NOMO-1 (cell line): ENCODE measurements at regions not wholly inside any gene's neighbourhood (a gene's known extent, or its start where the extent isn't known, plus 50 kb on each side); places are given as distances from the start of the nearest gene placed in this dataset.

Source experiments
- DNase-seq, 2 experiments: peaks; one replicate each; lab custom pipeline; 2025; ENCODE audit not compliant: unreplicated experiment in 2 of 2; lab: John Stamatoyannopoulos, UW

DNA sequence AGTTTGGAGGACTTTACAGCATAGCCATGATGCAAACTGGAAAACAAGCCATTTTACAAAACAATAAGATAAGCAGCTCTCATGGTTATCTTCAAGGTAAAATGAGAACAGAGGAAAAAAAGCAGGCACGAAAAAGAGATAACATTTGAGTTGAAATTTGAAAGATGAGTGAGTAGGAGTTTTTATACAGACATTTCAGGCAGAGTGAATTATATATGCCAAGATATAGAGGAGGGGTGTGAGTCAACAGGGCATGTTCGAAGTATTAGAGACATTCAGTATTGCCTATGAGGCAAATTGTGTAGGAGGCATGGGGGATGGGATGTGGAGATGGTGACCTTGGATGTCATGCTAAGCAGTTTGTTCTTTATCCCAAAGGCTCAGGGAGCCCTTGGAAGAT, 240.5 kb upstream of the MAN1A1 start:
- DNase-seq = no peak

DNA sequence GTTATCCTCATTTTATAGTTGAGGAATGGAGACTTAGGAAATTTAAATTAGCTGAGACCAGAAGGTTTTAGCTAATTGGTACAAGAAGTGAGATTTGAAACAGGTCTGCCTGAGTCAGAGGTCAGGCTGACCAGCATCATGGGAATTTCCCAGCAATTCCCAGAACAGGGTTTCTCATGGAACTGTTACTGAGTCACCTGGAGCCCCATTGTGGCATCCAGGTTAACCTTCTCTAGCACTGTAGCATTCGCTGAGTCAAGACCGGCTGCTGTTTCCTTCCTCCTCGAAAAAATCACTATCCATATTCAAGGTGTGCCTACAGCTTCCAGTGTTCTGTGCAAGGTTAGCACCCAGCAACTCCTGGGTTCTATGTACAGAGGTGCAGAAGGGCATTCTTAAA, 238.0 kb upstream of the MAN1A1 start:
- no peak for DNase-seq

DNA sequence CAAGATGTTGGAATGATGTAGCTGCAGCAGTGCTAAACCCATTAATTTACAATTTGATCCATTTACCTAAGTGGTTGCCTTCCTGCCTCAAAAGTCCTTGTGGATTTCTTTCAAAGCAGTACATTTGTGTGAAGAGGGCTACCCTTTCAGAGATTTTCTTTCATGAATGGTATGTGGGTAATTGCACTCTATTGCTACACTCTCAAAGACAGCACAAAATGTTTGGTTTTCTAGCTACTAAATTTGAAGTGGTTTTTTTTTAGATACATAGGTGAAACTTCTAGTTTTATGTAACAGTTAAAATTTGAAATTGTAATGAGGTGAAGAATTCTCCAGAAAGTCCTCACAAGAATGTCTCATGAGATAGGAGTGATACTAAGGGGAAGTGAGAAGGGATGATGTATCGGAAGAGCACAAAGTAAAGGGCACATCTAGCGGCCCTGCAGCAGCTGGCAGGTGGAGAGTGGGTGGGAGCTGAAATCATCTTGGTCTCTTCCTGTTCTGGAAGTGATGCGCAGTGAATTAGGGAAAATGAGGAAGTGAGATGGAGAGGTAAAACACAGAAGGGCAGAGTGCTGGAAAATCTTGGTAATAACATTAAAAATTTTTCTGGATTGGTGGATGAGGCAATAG, 236.8 kb upstream of the MAN1A1 start:
- DNase-seq = no peak

DNA sequence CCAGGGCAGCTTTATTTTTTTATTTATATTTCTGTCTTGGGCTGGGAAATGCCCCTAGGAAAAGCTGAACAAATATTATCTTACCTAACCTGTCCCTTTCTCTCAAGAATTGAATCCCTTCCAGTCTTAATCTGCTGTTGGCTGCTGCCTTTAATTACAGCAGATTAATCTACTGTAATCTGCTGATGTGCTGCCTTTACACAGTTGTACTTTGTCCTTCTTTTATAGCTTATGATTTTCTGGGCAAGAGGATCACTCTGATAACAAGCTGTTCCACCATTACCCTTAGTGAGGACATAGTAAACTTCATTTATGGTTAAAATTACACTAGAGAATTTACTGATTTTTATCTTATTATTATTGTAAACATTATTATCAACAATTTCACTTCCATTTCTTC, 234.5 kb upstream of the MAN1A1 start:
- DNase-seq = no peak

DNA sequence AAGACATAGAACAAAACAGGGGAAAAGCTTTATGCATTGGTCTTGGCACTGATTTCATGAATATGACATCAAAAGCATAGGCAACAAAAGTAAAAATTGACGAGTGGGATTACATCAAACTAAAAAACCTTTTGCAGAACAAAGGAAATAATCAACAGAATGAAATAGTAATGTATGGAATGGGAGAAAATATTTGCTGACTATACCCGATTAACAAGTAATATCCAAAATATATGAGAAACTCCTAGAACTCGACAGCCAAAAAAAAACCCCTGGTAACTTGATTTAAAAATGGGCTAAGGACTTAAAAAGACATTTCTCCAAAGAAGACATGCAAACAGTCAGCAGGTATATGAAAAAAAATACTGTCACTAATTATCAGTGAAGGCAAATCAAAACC, 231.7 kb upstream of the MAN1A1 start:
- no peak for DNase-seq

DNA sequence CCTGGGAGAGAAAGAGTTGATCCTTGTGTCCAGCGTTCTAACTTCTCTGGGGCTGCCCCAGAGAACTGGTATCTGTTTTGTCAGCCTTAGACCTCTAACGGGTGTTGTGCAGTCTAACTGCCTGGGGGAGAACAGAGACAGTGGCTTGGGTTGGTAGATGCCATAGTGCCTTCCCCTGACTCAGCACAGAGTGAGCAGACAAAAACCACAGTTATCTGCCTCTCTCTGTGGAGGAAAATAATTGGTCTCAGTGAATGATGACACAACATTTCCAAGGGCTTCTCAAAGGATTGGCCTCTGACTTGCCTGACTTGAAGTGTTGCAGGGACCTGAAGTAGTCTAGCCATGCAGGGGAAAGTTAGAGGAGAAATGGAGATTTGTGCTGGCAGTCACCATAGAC, 226.2 kb upstream of the MAN1A1 start:
- DNase-seq = no peak

DNA sequence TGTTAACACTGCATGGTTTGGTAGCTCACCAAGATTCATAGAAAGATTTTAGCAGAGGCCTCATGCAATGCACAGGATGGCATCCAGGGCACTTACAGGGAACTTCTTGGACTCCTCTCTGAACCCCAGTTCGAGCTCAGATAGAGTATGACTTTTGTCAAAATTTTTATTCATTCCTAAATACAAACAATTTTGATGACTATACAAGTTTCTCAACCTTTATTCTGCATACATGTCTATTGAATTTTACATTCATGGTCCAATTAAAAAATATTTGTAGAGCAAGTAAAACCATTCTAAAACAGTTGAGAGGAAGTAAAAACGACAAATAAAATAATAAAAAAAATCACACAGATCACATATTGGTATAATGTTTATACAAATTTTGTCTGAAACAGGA, 219.0 kb upstream of the MAN1A1 start:
- DNase-seq = no peak

DNA sequence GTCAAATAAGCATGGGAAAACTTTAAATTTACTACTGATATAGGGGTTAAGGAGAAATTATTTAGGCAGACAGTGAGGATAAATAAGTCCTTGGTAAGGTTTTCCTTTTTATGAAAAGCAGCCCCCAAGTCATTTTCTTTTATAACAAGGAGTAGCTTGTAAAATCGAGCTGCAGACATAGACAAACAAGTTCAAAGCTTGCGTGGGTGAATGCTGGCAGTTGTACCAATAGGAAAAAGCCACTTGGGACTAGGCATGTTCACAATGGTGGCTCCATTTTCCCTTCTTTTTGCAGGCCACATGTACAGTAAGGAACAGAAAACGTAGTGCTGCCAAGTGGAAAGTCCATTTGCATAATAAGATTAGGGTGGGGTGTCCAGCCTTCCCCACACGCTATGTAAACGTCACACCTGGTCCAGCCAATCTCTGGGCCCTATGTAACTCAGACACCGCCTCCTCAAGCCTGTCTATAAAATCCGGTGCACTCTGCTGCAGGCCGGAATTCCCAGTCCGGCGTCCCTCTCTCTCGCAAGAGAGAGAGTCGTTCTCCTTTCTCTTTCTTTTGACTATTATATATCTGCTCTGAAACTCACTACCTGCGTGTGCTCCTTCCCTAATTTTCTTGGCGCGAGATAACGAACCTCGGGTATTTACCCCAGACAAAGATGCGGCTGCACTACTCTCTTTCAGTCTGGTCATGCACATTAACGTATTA, 217.1 kb upstream of the MAN1A1 start:
- DNase-seq = no peak

DNA sequence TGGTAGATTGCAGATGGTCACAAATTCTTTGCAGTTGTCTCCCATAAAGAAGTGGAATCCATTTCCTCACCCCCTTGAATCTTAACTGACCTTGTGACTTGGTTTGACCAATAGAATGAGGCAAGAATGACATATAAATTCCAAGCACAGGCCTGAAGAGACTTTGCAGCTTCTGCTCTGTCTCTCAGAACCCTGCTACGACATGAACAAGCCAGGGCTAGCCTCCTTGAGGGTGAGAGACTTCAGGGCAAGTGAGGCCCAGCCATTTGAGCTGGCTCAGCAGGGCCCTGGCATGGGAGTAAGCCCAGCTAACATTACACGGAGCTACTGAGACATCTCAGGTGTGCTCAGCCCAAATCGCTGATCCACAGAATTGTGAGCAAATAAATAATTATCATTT, 216.3 kb upstream of the MAN1A1 start:
- DNase-seq = no peak

DNA sequence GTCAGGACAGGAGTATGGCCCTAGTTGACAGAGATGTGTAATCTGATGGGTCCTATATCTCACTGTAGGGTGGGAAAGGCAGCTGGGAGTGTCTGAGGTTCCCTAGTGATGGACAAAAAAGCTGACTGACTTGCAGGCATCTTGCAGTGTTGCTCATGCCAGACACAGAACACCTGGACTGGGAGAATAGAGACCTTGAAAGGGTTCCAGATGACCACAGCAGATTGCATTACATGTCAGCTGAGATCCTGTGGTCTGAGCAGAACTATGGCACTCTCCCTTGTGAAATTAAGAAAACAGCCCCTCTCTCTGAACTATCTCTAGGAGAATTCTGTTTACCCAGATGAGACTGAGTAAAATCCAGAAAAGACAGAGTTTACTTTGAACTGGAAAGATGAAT, 212.6 kb upstream of the MAN1A1 start:
- DNase-seq = no peak

DNA sequence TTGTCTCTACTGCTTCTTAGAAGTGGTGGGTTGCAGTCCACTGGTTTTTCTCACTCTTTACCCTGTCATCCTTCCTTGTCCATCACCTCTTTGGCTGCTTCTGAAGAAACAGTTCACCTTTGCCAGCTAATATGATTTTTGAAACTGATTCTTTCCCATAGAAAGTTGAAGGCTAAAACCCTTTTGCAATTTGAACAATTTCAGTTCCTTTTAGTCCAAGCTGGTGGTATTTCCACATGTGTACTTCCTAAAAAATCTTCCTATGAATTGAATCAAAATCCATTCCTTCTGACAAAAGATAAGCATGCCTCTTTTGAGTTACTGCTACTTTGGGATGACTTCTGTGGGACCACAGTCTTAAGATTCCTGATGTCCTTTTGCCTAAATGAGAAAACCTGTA, 210.0 kb upstream of the MAN1A1 start:
- no peak for DNase-seq

DNA sequence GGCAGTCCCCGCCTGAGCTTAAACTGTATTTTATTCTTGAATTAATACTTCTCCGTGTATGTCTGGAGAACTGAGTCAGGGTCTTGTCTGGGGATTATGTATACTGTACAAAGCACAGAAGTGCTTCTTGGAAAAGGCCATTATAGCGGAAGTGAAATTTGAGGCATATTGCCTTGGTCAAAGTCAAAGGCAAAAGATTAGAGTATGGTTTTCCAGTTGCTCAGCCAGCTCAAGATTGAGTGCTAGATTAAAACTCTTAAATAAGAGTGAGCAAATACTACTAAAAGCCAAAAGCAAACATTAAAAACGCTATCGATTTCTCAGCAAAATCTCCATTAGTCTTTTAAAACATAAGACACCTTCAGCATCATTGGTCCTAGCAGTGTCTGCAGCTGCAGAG, 207.7 kb upstream of the MAN1A1 start:
- DNase-seq = no peak

DNA sequence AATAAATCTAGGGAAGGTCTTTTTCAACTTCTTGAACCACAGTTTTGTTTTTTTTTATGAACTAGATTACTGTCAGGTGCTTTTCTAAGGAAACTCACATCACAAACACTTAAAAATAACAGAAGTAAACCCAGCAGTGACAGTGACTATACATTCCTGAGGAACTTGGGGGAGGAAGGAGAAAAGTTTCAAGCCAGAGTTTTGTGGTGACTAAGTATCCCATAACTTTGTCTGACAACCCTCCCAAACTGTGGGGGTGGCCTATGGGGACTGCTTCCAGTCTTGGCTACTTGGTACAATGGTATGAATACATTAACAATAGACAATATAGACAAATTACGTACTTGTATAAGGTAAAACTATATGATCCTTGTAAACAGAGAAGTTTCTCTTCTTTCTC, 202.5 kb upstream of the MAN1A1 start:
- DNase-seq = no peak

DNA sequence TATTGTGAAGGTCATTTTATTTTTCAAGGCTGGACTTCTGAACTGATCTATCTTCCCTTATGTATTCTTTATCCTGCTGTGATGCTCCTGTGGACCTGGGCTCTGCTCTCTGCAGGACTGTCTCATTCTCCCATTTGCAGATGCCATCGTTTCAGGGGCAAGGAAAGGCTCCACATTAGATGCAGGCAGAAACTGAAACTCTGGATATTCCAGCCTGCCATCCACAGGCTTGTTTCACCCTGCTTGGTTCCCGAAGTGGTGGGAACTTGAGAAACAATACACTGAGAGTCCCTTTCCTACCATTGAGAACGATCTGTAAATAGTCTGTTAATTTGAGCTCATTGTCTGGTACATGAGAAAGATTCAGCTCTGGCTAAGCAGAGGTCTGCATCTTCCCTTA, 197.5 kb upstream of the MAN1A1 start:
- no peak for DNase-seq

DNA sequence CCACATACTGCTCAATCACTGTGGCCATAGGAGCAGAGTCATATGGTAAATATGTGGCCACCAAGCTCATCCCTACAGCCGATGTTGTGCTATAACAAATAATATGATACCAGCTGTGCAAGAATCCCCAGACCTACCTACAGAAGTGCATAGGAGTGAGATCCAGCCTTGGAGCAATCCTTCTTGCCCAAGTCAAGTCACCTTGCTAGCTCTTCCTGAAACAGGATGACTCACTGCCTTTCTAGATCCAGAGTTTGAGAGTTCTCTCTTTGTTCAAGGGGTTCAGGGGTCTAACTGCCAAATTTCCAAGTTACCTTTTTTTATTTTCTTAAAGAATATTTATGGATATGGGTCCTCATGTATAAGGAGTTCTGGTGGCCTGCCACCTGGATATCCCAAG, 195.7 kb upstream of the MAN1A1 start:
- DNase-seq = no peak

DNA sequence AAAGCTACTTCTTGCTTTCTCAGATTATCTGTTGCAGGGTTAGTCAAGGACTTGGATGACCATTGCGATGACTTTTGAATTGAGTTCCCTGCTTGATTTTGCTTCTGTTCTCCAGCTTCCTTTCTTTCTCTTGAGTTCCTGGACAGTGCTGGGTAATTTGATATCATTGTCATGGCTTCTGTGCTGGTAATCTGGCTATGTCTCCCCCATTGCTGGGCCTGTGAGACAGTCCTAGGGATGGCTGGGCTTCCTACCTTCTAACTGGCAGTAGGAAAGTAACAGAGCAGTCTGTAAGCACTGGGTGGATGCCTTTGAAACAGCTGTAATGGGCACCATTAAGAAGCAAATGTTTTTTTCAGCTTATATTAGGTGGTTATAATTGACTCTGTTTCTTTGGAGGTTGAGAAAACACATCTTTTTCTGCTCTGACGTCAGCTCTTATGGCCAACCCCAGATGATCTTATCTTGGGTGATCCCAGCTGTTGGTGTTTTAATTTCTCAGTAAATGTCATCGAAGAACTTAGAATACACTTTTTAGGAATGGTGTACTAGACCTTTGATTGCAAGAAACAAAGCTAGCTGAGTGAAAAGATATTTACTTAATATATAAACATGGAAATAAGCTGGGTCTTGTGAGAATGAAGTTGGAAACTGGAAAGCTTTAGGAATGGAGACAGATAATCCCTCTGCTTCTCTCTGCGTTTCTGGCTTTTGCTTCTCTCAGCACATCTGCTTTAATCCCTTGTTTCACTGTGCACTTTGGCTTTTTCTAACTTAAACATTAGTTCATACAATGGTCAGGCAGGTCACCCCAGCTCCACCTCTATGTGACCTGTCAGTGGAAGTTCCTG, 195.0 kb upstream of the MAN1A1 start:
- DNase-seq = no peak

DNA sequence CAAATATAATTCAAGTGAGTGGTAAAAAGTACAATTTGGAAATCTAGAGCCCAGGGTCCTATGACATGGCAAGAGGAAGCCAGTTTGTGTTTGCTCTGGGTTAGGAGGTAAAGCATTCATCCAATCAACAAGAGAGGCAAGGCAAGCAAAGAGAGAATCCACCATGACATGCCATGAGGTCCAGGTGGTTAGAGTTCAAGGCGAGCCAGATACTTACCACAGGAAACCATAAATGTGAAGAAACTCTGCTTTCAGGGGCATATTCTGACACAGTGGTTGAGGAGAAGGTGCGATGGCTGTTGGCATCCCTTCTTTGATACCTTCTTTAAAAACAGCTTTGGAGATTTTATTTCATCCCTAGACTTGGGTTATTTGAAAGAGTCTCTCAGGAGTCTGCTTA, 193.8 kb upstream of the MAN1A1 start:
- no peak for DNase-seq

DNA sequence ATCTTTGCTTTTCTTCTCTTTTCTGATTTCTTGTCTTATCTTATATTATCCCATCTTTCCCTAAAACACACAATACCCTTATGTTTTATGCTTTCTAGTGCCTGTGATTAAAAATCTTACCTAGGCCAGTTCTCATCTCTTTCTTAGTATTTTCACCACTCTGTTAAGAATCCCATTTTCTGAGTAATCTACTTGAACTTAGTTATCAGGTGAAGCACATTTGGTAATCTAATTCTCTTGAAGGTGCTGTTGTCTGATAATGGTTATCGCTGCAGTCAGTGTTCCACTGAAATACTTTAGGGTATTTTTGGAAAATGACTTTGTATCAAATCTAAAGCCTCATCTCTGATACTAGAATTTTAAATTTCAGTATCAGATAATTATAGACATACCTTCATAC, 192.5 kb upstream of the MAN1A1 start:
- no peak for DNase-seq

DNA sequence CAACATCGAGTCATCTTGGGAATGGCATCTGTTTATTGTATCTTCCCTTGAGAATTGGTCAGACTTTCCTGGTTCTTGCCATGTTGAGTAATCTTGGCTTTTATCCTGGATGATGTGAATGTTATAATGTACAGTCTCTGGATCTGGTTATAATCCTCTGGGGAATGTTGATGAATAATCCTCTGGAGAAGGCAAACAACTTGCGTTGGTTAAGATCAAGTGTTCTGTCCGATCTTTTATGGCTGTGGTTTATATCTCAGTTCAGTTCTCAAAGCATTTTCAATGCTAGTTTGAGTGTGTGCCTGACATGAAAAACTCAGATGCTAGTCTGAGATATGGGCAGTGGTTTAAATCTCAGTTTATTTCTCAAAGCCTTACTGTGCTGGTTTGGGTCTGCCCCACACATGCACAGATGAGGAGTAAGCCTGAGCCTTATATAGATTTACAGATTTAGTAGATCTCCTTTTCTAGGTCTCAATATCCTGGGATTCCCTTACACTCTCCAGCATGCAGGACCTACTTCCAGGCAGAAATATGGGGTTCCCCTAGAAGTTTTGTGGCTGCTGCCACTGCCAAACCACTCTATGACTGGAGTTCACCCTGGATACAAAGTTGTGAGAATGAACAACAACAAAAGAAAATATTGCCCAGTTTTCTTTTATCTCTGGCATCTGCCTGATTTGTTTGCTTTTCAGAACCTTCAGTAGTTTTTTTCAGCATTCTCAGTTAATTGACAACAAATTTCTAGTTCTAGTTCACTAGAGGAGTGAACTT, 191.8 kb upstream of the MAN1A1 start:
- no peak for DNase-seq

DNA sequence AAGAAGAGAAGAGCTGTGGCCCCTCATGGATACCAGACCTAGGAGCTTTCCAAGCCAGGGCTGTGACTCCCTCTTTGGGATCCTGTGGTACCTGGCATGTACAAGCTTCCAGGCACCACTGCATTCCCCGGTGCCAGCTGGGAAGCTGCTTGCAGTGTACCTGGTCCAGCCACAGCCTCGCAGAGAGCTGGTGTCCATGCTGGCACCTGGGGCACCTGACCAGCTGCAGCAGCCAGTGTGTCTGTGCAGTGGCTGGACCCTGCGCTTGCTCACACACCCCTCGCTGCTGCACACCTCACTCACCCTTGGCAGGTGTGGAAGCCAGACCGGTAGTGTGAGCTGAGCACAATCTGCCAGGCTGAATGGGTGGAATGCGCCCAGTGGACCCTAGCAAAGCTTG, 190.9 kb upstream of the MAN1A1 start:
- DNase-seq = no peak

DNA sequence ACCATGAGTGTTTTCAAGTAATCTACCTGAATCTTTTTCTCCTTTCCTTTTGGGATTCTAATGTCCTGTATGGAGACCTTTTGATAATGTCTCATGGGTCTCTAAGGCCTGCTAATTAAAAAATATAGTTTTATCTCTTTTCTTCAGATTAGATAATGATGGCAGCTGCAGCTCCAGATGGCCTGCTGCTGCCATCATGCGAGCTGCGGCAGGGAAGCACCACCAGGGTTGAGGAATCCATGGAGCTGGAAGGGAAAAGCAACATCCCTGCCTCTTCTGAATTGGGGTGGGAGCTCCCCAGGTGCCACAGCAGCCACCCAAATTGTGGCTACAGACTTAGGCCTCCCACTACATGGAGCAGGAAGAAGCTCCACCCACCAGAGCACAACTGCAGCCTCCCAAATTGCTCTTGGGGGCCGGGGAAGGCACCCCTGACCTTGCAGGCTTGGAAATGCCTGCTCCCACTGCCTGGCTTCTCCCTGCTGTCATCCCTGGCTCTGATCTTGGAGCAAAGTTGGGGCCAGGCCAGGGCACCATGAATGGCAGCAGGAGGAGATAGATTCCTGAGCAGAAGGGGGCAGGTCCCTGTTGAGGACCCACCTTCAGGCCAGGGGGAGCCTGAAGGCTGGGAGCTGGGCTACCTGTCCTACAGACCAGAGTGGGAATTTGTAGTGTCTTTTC, 189.6 kb upstream of the MAN1A1 start:
- no peak for DNase-seq
